ENCODE measurements at regions not wholly inside any gene's neighbourhood (a gene's known extent, or its start where the extent isn't known, plus 50 kb on each side); places are given as distances from the start of the nearest gene placed in this dataset.
"Not testable (repeated sequence)": the region's sequence is repeated elsewhere in the genome, so short reads cannot be mapped to it uniquely, and the experiment has no call there.

GRCh38 chr1:244309191-244309590 is 142.5 kb downstream of the ADSS2 start:
- not testable (repeated sequence) for TF ChIP-seq ZNF501 (tag by site-specific recombination; IDR thresholded peaks at IDR 0.05); GLI4 (tag by site-specific recombination; IDR thresholded peaks at IDR 0.05); GFI1B (tag by site-specific recombination; IDR thresholded peaks at IDR 0.05); ZNF302 (tag by site-specific recombination; IDR thresholded peaks at IDR 0.05; ENCODE audit: low read depth); ZNF274 (IDR thresholded peaks at IDR 0.05; ENCODE audit: low read length); ZNF274 (tag by site-specific recombination; IDR thresholded peaks at IDR 0.05; ENCODE audit: borderline replicate concordance); SP2 (tag by site-specific recombination; IDR thresholded peaks at IDR 0.05); ZNF292 (tag by site-specific recombination; IDR thresholded peaks at IDR 0.05; ENCODE audit: borderline replicate concordance, low read depth); HOXA7 (CRISPR knock-in tag; IDR thresholded peaks at IDR 0.05; ENCODE audit: borderline replicate concordance)
- TF ChIP-seq, protein P1, sequence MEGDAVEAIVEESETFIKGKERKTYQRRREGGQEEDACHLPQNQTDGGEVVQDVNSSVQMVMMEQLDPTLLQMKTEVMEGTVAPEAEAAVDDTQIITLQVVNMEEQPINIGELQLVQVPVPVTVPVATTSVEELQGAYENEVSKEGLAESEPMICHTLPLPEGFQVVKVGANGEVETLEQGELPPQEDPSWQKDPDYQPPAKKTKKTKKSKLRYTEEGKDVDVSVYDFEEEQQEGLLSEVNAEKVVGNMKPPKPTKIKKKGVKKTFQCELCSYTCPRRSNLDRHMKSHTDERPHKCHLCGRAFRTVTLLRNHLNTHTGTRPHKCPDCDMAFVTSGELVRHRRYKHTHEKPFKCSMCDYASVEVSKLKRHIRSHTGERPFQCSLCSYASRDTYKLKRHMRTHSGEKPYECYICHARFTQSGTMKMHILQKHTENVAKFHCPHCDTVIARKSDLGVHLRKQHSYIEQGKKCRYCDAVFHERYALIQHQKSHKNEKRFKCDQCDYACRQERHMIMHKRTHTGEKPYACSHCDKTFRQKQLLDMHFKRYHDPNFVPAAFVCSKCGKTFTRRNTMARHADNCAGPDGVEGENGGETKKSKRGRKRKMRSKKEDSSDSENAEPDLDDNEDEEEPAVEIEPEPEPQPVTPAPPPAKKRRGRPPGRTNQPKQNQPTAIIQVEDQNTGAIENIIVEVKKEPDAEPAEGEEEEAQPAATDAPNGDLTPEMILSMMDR (tag by site-specific recombination; IDR thresholded peaks at IDR 0.05) = not testable (repeated sequence)
- TF ChIP-seq, protein P2, sequence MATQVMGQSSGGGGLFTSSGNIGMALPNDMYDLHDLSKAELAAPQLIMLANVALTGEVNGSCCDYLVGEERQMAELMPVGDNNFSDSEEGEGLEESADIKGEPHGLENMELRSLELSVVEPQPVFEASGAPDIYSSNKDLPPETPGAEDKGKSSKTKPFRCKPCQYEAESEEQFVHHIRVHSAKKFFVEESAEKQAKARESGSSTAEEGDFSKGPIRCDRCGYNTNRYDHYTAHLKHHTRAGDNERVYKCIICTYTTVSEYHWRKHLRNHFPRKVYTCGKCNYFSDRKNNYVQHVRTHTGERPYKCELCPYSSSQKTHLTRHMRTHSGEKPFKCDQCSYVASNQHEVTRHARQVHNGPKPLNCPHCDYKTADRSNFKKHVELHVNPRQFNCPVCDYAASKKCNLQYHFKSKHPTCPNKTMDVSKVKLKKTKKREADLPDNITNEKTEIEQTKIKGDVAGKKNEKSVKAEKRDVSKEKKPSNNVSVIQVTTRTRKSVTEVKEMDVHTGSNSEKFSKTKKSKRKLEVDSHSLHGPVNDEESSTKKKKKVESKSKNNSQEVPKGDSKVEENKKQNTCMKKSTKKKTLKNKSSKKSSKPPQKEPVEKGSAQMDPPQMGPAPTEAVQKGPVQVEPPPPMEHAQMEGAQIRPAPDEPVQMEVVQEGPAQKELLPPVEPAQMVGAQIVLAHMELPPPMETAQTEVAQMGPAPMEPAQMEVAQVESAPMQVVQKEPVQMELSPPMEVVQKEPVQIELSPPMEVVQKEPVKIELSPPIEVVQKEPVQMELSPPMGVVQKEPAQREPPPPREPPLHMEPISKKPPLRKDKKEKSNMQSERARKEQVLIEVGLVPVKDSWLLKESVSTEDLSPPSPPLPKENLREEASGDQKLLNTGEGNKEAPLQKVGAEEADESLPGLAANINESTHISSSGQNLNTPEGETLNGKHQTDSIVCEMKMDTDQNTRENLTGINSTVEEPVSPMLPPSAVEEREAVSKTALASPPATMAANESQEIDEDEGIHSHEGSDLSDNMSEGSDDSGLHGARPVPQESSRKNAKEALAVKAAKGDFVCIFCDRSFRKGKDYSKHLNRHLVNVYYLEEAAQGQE (tag by site-specific recombination; IDR thresholded peaks at IDR 0.05) = not testable (repeated sequence)
